ENCODE measurements at regions not wholly inside any gene's neighbourhood (a gene's known extent, or its start where the extent isn't known, plus 50 kb on each side); places are given as distances from the start of the nearest gene placed in this dataset.
A peak's percentile ranks its signal among the peaks of the same experiment; 100 is the strongest.

DNA sequence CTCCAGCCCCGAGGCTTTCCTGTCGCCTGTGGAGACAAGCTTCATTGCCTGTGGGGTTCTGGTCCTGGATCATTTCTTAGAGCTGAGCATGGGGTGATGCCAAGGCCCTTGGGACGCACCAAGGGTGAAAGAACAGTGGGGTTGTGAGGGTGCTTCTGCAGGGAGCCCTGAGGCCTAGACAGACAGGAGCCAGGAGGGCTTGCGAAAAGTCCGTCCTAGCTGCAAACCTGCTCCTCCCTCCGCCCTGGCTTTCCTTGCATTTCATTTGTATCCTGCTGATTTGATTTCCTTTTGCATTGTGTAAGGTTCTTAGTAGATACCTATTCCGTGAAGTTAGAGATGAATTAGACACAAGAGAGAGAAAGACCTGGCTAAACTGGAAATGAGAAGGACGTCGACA, 286.9 kb upstream of the C2CD4B start:
- H3K9me3 ChIP-seq (ENCODE audit: control insufficient read depth, insufficient read depth, low read length), result no peaks in the 10 kb centered on the region; the same call in 1 of the 2 replicates
- ChIA-PET POLR2A (no interaction called here), CTCF (no interaction called here)
- no peak for TF ChIP-seq CTCF (IDR thresholded peaks at IDR 0.05; ENCODE audit: low read depth, low read length)
- H3K27ac ChIP-seq (ENCODE audit: low read depth, low read length), result no peak overlapping the region
- H3K27me3 ChIP-seq (ENCODE audit: control insufficient read depth, insufficient read depth, low read length), result no peaks in the 10 kb centered on the region
- no peak for DNase-seq (ENCODE audit: low read depth, low spot score)
- H3K4me3 ChIP-seq (ENCODE audit: low read depth, low read length), result no peak overlapping the region

GRCh38 chr15:62452667-62453066, 287.6 kb upstream of the C2CD4B start:
- no peaks in the 10 kb centered on the region; the same call in 1 of the 2 replicates for H3K9me3 ChIP-seq (ENCODE audit: control insufficient read depth, insufficient read depth, low read length)
- no peak overlapping the region for H3K27ac ChIP-seq (ENCODE audit: low read depth, low read length)
- DNase-seq (ENCODE audit: low read depth, low spot score), result no peak
- no peaks in the 10 kb centered on the region for H3K27me3 ChIP-seq (ENCODE audit: control insufficient read depth, insufficient read depth, low read length)
- no peak for TF ChIP-seq CTCF (IDR thresholded peaks at IDR 0.05; ENCODE audit: low read depth, low read length)
- H3K4me3 ChIP-seq (ENCODE audit: low read depth, low read length), result no peak overlapping the region
- ChIA-PET POLR2A (interaction anchor here (0.7 kb wide), 2 partner anchors 146 to 191 kb away, joined by 4 read pairs; no protein-coding TSS in a partner anchor), CTCF (no interaction called here)

DNA sequence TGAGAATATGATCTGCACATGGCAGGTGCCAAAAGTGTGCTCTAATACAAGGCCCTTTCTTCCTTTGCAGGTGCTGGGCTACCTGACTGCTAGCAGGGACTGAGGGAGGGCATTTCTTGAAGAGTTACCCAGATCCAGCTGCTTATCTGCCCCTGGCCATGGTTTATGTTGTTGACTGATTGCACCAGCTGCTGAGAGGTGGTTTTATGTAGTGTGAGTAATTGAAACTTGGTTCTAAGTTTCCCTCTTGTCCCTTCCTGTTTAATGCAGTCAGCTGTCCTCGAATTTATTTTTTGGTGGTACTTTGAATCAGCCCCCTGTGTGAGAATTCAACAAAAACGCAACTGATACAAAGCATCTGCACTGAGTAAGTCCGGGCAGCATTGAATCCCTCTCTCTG, 288.3 kb upstream of the C2CD4B start:
- Histone ChIP-seq H3K9me3 (ENCODE audit: control insufficient read depth, insufficient read depth, low read length) (no peaks in the 10 kb centered on the region; the same call in 1 of the 2 replicates), H3K27ac (ENCODE audit: low read depth, low read length) (peak overlapping the region; percentile 90), H3K4me3 (ENCODE audit: low read depth, low read length) (no peak overlapping the region), H3K27me3 (ENCODE audit: control insufficient read depth, insufficient read depth, low read length) (no peaks in the 10 kb centered on the region)
- no peak for TF ChIP-seq CTCF (IDR thresholded peaks at IDR 0.05; ENCODE audit: low read depth, low read length)
- no peak for DNase-seq (ENCODE audit: low read depth, low spot score)
- ChIA-PET CTCF (no interaction called here), POLR2A (no interaction called here)

GRCh38 chr15:62453981-62454380, 288.9 kb upstream of the C2CD4B start:
- CTCF ChIA-PET, result no interaction called here
- H3K4me3 ChIP-seq (ENCODE audit: low read depth, low read length), result peak overlapping the region; percentile 23
- no peaks in the 10 kb centered on the region for H3K27me3 ChIP-seq (ENCODE audit: control insufficient read depth, insufficient read depth, low read length)

More at GRCh38 chr15:62453981-62454380, 288.9 kb upstream of the C2CD4B start:
- H3K9me3 ChIP-seq (ENCODE audit: control insufficient read depth, insufficient read depth, low read length), result no peaks in the 10 kb centered on the region; the same call in 1 of the 2 replicates
- no peak for TF ChIP-seq CTCF (IDR thresholded peaks at IDR 0.05; ENCODE audit: low read depth, low read length)
- no peak for DNase-seq (ENCODE audit: low read depth, low spot score)
- POLR2A ChIA-PET, result no interaction called here
- peak overlapping the region; percentile 90 for H3K27ac ChIP-seq (ENCODE audit: low read depth, low read length)

Data from AG04450 (cell line).